Heart left ventricle (tissue), 16 donors: ENCODE measurements at regions not wholly inside any gene's neighbourhood (a gene's known extent, or its start where the extent isn't known, plus 50 kb on each side); places are given as distances from the start of the nearest gene placed in this dataset.

Experiments used
- ATAC-seq, 4 donors: fragments of 200-7000 bp; cut with Tn5 transposase; one replicate each; pipeline ENCODE4 v1.9.1; 2020 to 2022; ENCODE audit warnings: moderate library complexity in 4 of 4, mild to moderate bottlenecking in 3 of 4, moderate number of reproducible peaks in 1 of 4
- DNase-seq, 5 donors: peaks; one replicate each; pipeline ENCODE4 v3.0.0-alpha.2; 2020
- H3K27ac ChIP-seq, 12 donors: fragments of 200-600 bp; sonication (generic) in 4 of 12; one replicate each; pipeline versions ENCODE4 v1.5.0 to v1.8.0; 2016 to 2022; ENCODE audit warnings: mild to moderate bottlenecking in 2 of 12
- H3K27me3 ChIP-seq, 9 donors: fragments of 200-600 bp; sonication (generic) in 2 of 9; one replicate each; pipeline versions ENCODE4 v1.5.1 to v1.8.0; 2016 to 2022; ENCODE audit warnings: mild to moderate bottlenecking in 3 of 9
- H3K36me3 ChIP-seq, 9 donors: fragments of 200-600 bp; sonication (generic) in 2 of 9; one replicate each; pipeline versions ENCODE4 v1.5.0 to v1.8.0; 2018 to 2022; ENCODE audit warnings: mild to moderate bottlenecking in 2 of 9
- H3K4me1 ChIP-seq, 12 donors: fragments of 200-600 bp; sonication (generic) in 4 of 12; one replicate each; pipeline versions ENCODE4 v1.5.0 to v1.8.0; 2016 to 2022; ENCODE audit warnings: mild to moderate bottlenecking in 3 of 12
- H3K4me3 ChIP-seq, 12 donors: fragments of 200-600 bp; sonication (generic) in 4 of 12; one replicate each; pipeline versions ENCODE4 v1.5.0 to v1.8.0; 2017 to 2022; ENCODE audit warnings: mild to moderate bottlenecking in 9 of 12, moderate library complexity in 4 of 12
- H3K9me3 ChIP-seq, 12 donors: fragments of 200-600 bp; sonication (generic) in 4 of 12; one replicate each; pipeline versions ENCODE4 v1.5.0 to v1.8.0; 2016 to 2022; ENCODE audit warnings: mild to moderate bottlenecking in 1 of 12
- CTCF ChIP-seq, 12 donors: fragments of 200-600 bp; sonication (generic) in 4 of 12; IDR thresholded peaks; one replicate each; pipeline versions ENCODE4 v1.5.0 to v1.8.0; 2018 to 2022; ENCODE audit warnings: antibody characterized with exemption in 12 of 12, mild to moderate bottlenecking in 5 of 12
- POLR2A ChIP-seq, 2 donors: fragments of 450-650 bp; IDR thresholded peaks; one replicate each; pipeline ENCODE4 v1.6.1; 2017; ENCODE audit warnings: antibody characterized with exemption in 2 of 2, mild to moderate bottlenecking in 2 of 2, moderate library complexity in 2 of 2
- WGBS, 4 donors: extraction: QIAGEN DNeasy Blood & Tissue Kit in 2 of 4; methylation state at CpG; one replicate each; pipeline versions ENCODE4 v1.1.5 to v1.1.7; 2013 to 2018; 5-methylcytosine and 5-hydroxymethylcytosine counted together
- intact Hi-C, 10 donors: fragments of 100-400 bp; cut with DNase I; formaldehyde crosslinking; loops; one replicate each; pipeline versions ENCODE4 v1.11.1 to v1.14.2; 2022
- donor health status: ischemic (EF 13 %, LVEDD 7.1; RV severe dilation, severe dysfunction).
- donor health status: healthy with polysubstance abuse.
- donor health status: DM: no; HTN: yes; CAD: no.
- donor health status: DM: no; HTN: no; CAD: no.
- donor health status: ischemic (EF 25% LVEDD 6.9; RV normal size, moderate dysfunction).
- donor health status: ischemic (EF 25% LVEDD 5.7; RV mildly dilated, moderate dysfunction).
- donor health status: healthy.
- donor health status: DM: yes; HTN: yes; CAD: no.
- donor health status: ischemic (EF 35%, LVEDD 5.7; RV mildly dilated, moderate dysfunction).
- donor health status: nonischemic (EF 11% LVEDD 7.7; RV severe dilation, severe dysfunction).
- donor health status: DM: yes; HTN: yes; CAD: no.
- donor health status: PGD.
- donor health status: ischemic (EF 29% LVEDD 5.4; RV normal size, mild dysfunction).
- donor health status: nonischemic (EF 23%, LVEDD 6.1; RV moderate dilation, normal function).

DNA sequence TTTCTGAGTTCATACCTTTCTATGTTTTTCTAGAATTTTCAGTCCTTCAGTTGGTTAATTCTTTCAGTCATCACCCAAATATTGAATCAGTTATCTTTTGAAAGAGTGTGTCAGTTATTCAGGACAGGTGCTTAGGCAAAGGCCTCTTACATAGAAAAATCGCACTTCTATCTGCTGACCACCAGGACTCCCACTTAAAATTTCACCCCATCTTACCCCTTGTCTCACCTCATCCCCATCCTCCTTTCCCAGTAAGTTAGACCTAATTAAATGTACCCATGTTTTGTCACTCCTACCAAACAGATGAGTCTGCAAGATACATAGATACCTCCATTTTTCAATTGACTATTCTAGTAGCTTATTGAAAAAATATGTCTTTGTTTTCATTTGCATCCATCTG, 159.9 kb upstream of the PIK3R1 start:
- Histone ChIP-seq H3K4me3 (no peak overlapping the region), H3K27ac (no peak overlapping the region), H3K36me3 (no peaks in the 10 kb centered on the region), H3K9me3 (no peaks in the 10 kb centered on the region), H3K4me1 (peaks cover 0 to 11% (median 5%) of the 10 kb centered on the region in 12 donors), H3K27me3 (no peaks in the 10 kb centered on the region)
- no peak for DNase-seq
- intact Hi-C loops = no loop called here
- TF ChIP-seq POLR2A (IDR thresholded peaks at IDR 0.05) (no peak), CTCF (IDR thresholded peaks at IDR 0.05) (peak in 1 of 12 donors; percentile 4)
- ATAC-seq = no peak
- WGBS, 4 donors = 95 to 100% (median 98%) methylated on average over 1 of the region's 1 CpG

- TF ChIP-seq CTCF (IDR thresholded peaks at IDR 0.05) = no peak
- no peak for TF ChIP-seq POLR2A (IDR thresholded peaks at IDR 0.05)
- 14 to 27% (median 24%) methylated on average over 4 of the region's 4 CpGs for WGBS, 4 donors
- ATAC-seq (peak in 2 of 4 donors; percentile 22 to 46), DNase-seq (no peak)
- H3K27ac ChIP-seq = no peak overlapping the region
- H3K4me3 ChIP-seq = no peak overlapping the region
- H3K4me1 ChIP-seq = peaks cover 0 to 11% (median 5%) of the 10 kb centered on the region in 12 donors
- intact Hi-C loops = no loop called here
- no peaks in the 10 kb centered on the region for H3K36me3 ChIP-seq
- no peaks in the 10 kb centered on the region for H3K9me3 ChIP-seq
- H3K27me3 ChIP-seq = no peaks in the 10 kb centered on the region
Measured at GRCh38 chr5:68054638-68055037, 160.9 kb upstream of the PIK3R1 start.

DNA sequence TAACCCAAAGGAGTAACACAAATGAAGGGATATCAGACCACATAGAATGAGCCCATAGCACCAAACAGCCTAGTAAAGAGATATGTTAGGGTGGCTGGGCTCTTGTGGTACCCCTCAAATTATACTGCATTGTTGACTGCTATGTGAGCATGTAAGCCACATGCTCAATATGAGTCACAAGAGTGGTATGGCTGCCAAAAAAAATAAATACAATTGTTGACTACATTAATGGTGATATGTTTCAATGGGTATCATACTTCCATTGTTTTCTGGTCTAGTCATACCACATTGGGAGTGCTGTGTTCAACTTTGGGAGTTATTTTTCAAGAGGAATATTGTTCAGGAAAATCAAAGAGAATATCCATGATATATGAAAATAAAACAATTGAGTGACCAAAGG, 162.4 kb upstream of the PIK3R1 start:
- intact Hi-C loops = no loop called here
- Histone ChIP-seq H3K27ac (no peak overlapping the region), H3K27me3 (no peaks in the 10 kb centered on the region), H3K4me1 (peaks cover 0 to 11% (median 5%) of the 10 kb centered on the region in 12 donors), H3K4me3 (no peak overlapping the region), H3K9me3 (peaks cover 0 to 4% (median 0%) of the 10 kb centered on the region in 12 donors), H3K36me3 (no peaks in the 10 kb centered on the region)
- no peak for ATAC-seq
- DNase-seq = no peak
- no peak for TF ChIP-seq POLR2A (IDR thresholded peaks at IDR 0.05)
- TF ChIP-seq CTCF (IDR thresholded peaks at IDR 0.05) = no peak

DNA sequence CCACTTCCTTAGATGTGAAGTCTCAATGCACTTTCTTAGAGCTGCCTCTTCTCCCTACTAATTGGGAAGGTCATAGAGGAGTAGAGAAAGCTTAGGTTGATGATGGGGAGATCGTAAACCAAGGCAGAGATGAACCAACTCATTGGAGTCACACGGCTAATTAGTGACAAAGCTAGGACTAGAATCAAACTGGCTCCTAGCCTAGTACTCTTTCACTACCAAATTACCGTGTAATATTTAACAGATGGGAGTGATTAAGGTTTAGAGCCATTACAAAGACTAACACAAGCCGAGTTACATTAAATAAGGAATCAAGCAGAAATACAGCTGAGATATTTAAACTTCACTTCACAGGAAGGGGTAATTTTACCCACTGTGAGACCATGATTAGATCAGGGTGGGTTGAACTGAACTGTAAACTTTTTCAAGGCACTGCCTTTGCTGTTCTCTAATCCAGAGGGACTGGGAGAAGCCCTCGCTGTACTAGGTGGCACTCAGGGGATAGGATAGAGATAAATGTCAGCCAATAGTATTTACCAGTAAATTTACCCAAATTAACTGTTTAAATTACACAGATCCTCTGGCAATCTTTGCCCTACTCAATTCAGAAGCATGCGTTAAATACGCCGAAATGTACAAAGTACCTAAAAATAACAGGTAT, 166.4 kb upstream of the PIK3R1 start:
- ATAC-seq = no peak
- Histone ChIP-seq H3K27ac (no peak overlapping the region), H3K4me1 (no peaks in the 10 kb centered on the region), H3K27me3 (no peaks in the 10 kb centered on the region), H3K4me3 (no peak overlapping the region), H3K36me3 (no peaks in the 10 kb centered on the region), H3K9me3 (peaks cover 0 to 12% (median 0%) of the 10 kb centered on the region in 12 donors)
- no peak for DNase-seq
- 85 to 92% (median 85%) methylated on average over 8 of the region's 8 CpGs for WGBS, 4 donors
- intact Hi-C loops = no loop called here
- no peak for TF ChIP-seq CTCF (IDR thresholded peaks at IDR 0.05)
- no peak for TF ChIP-seq POLR2A (IDR thresholded peaks at IDR 0.05)
